ENCODE measurements at regions not wholly inside any gene's neighbourhood (a gene's known extent, or its start where the extent isn't known, plus 50 kb on each side); places are given as distances from the start of the nearest gene placed in this dataset.

DNA sequence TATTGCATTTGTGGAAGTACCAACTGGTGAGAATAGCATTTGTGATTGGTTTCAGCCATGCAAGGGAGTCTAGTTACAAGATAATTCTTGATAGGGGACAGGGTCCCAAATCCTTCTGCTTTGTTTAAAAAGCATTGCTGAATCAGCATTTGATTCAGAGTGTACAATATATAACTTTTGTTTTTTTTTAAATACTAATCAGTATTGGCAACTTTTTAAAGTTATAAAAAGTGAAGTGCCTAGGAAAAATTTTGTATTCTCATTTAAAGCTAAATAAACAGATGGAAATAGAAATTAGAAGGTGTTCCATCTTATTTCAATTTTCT, 75.4 kb upstream of the SLC25A26 start:
- no peak overlapping the region for H3K27ac ChIP-seq
- no peaks in the 10 kb centered on the region for H3K4me1 ChIP-seq (ENCODE audit: control insufficient read depth in 1 of 2, low read depth in 2 of 2)
- H3K36me3 ChIP-seq: no peaks in the 10 kb centered on the region
- ATAC-seq (ENCODE audit: insufficient number of reproducible peaks, low FRiP score, low read depth) (no peak), DNase-seq (ENCODE audit: low spot score) (no peak)
- no peaks in the 10 kb centered on the region for H3K9me3 ChIP-seq
- no peaks in the 10 kb centered on the region for H3K27me3 ChIP-seq (replicated peaks; ENCODE audit: insufficient read depth)
- no peak overlapping the region for H3K4me3 ChIP-seq
- TF ChIP-seq, protein P1, sequence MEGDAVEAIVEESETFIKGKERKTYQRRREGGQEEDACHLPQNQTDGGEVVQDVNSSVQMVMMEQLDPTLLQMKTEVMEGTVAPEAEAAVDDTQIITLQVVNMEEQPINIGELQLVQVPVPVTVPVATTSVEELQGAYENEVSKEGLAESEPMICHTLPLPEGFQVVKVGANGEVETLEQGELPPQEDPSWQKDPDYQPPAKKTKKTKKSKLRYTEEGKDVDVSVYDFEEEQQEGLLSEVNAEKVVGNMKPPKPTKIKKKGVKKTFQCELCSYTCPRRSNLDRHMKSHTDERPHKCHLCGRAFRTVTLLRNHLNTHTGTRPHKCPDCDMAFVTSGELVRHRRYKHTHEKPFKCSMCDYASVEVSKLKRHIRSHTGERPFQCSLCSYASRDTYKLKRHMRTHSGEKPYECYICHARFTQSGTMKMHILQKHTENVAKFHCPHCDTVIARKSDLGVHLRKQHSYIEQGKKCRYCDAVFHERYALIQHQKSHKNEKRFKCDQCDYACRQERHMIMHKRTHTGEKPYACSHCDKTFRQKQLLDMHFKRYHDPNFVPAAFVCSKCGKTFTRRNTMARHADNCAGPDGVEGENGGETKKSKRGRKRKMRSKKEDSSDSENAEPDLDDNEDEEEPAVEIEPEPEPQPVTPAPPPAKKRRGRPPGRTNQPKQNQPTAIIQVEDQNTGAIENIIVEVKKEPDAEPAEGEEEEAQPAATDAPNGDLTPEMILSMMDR (IDR thresholded peaks at IDR 0.05): no peak

DNA sequence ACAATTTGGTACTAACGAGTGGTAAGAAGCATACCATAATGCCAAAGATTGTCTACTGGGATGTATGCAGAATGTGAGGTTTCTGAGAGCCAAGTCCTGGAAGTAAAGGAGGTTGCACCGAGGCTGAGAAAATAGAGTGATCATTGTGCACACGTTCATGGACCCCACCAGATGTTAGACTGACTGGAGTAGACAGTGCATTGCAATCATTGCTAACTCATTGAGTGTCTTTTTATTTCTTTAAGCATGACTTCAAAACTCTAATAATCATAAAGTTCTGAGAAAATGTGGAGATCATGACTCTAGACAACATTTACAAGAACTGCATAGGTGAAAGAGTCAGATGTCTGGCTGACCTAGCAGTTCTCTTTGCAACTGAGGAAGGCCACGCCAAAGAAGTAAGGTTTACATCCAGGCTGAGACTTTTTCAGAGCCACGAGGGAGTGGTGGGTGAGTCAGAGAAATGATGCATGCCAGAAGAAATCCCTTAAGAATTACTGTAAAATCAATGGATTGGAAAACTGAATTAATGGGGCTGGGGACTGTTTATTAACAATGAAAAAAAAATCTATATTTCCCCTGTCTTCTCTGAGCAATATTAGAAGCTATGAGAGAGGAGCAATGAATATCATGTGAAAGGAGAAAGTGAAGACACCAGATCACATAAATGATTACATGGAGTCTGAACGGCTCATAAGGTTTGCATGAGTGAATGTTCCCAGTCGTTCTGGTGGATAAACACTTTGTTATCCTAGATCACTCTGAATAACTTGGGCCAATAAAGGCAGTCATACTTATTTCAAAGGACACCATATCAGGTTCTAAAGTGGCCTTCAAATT, 76.0 kb upstream of the SLC25A26 start:
- Histone ChIP-seq H3K9me3 (no peaks in the 10 kb centered on the region), H3K27me3 (replicated peaks; ENCODE audit: insufficient read depth) (no peaks in the 10 kb centered on the region), H3K4me1 (ENCODE audit: control insufficient read depth in 1 of 2, low read depth in 2 of 2) (no peaks in the 10 kb centered on the region), H3K27ac (no peak overlapping the region), H3K36me3 (no peaks in the 10 kb centered on the region), H3K4me3 (no peak overlapping the region)
- no peak for ATAC-seq (ENCODE audit: insufficient number of reproducible peaks, low FRiP score, low read depth)
- TF ChIP-seq, protein P1 (IDR thresholded peaks at IDR 0.05): no peak
- no peak for DNase-seq (ENCODE audit: low spot score)

DNA sequence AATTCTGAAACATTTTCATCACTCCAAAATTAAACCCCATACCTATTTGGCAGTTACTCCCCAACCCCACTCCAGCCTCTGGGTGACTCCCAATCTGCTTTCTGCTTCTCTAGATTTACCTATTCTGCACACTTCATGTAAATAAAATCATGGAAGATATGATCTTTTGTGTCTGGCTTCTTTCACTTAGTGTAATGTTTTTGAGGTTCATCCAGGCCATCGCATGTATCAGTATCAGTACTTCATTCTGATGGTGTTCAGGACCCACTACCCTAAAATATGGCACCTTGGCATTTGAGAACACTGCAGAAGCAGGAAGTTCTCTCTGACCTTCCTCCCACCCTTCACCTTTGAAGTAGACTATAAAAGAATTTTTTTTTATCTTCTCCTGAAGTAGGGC, 78.7 kb upstream of the SLC25A26 start:
- no peaks in the 10 kb centered on the region for H3K36me3 ChIP-seq
- no peak for DNase-seq (ENCODE audit: low spot score)
- peaks cover 0 to 9% of the 10 kb centered on the region in 2 donors for H3K4me1 ChIP-seq (ENCODE audit: control insufficient read depth in 1 of 2, low read depth in 2 of 2)
- H3K9me3 ChIP-seq: no peaks in the 10 kb centered on the region
- ATAC-seq (ENCODE audit: insufficient number of reproducible peaks, low FRiP score, low read depth): no peak
- no peak overlapping the region for H3K27ac ChIP-seq
- TF ChIP-seq, protein P1 (IDR thresholded peaks at IDR 0.05): no peak
- no peaks in the 10 kb centered on the region for H3K27me3 ChIP-seq (replicated peaks; ENCODE audit: insufficient read depth)
- H3K4me3 ChIP-seq: no peak overlapping the region

DNA sequence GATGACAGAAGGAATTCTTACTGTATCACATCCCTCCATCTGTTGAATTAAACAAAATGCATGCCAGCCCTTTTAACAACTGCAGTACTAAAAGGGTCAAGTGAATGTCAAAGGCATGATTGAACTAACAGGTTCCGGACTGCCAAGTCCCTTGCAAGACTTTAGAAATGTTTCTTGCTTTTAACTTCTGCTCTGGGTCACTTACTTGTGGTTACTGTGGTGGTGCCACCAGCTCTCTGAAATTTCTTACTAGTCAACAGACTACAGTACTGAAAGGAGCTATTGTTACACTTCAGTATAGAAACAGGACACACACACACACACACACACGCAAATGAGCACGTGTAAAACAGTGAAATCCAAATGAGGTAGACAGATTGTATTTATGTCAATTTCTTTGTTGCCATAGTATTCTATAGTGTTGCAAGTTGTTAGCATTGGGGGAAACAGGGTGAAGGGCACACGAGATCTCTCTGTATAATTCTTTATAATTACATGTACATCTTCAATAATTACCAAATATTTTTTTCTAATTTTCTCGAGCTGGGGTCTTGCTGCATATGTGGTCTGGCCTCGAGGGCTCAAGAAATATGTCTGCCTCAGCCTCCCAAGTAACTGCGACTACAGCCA, 79.9 kb upstream of the SLC25A26 start:
- Histone ChIP-seq H3K36me3 (no peaks in the 10 kb centered on the region), H3K4me1 (ENCODE audit: control insufficient read depth in 1 of 2, low read depth in 2 of 2) (peaks cover 0 to 9% of the 10 kb centered on the region in 2 donors), H3K27ac (no peak overlapping the region), H3K4me3 (no peak overlapping the region), H3K9me3 (no peaks in the 10 kb centered on the region), H3K27me3 (replicated peaks; ENCODE audit: insufficient read depth) (no peaks in the 10 kb centered on the region)
- ATAC-seq (ENCODE audit: insufficient number of reproducible peaks, low FRiP score, low read depth): no peak
- TF ChIP-seq, protein P1 (IDR thresholded peaks at IDR 0.05): no peak
- DNase-seq (ENCODE audit: low spot score): no peak

DNA sequence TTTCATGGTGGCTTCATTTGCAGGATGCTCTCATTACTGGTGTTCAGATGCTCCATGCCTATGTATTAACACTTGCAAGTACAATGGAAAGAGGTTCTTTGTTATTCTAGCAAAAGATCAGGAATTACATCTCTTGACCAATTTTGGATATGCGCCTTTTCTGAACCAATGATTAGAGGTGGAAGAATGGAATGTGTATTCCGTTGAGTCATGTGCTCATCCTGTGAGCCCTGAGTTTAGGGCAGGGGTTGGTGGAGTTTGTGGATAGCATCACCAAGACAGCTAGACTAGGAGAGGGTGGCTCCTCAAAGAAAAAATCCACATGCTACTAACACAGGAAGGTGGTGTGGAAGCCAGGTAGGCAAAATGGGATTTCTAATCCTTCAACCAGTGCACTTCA, 80.7 kb upstream of the SLC25A26 start:
- H3K4me3 ChIP-seq: no peak overlapping the region
- ATAC-seq (ENCODE audit: insufficient number of reproducible peaks, low FRiP score, low read depth) (no peak), DNase-seq (ENCODE audit: low spot score) (no peak)
- H3K9me3 ChIP-seq: no peaks in the 10 kb centered on the region
- H3K27me3 ChIP-seq (replicated peaks; ENCODE audit: insufficient read depth): no peaks in the 10 kb centered on the region
- H3K36me3 ChIP-seq: no peaks in the 10 kb centered on the region
- peaks cover 0 to 9% of the 10 kb centered on the region in 2 donors for H3K4me1 ChIP-seq (ENCODE audit: control insufficient read depth in 1 of 2, low read depth in 2 of 2)
- TF ChIP-seq, protein P1 (IDR thresholded peaks at IDR 0.05): no peak
- H3K27ac ChIP-seq: no peak overlapping the region
